ENCODE measurements at regions not wholly inside any gene's neighbourhood (a gene's known extent, or its start where the extent isn't known, plus 50 kb on each side); places are given as distances from the start of the nearest gene placed in this dataset.

GRCh38 chr5:158611581-158611980 lies 488.1 kb downstream of the EBF1 start:
- no peak for DNase-seq (ENCODE audit: low spot score)
- Histone ChIP-seq H3K36me3 (replicated peaks; ENCODE audit: insufficient read depth, low read depth) (no peaks in the 10 kb centered on the region), H4K20me1 (ENCODE audit: insufficient read depth, poor library complexity, severe bottlenecking) (no peaks in the 10 kb centered on the region), H3K27ac (no peak overlapping the region), H2AFZ (no peak overlapping the region), H3K79me2 (no peaks in the 10 kb centered on the region), H3K4me2 (no peak overlapping the region), H3K4me3 (no peak overlapping the region), H3K9me3 (ENCODE audit: low read depth) (no peaks in the 10 kb centered on the region), H3K27me3 (peaks cover 8% of the 10 kb centered on the region), H3K9me2 (replicated peaks; ENCODE audit: insufficient read depth) (no peaks in the 10 kb centered on the region), H3K4me1 (ENCODE audit: insufficient read depth) (no peaks in the 10 kb centered on the region)
- 82% methylated on average over 4 of the region's 4 CpGs for WGBS (ENCODE audit: low lambda C conversion rate, missing lambda C conversion rate)
- TF ChIP-seq CTCF (IDR thresholded peaks at IDR 0.05; ENCODE audit: poor library complexity) (no peak), EZH2phosphoT487 (IDR thresholded peaks at IDR 0.05; ENCODE audit: low read depth, severe bottlenecking, unreplicated experiment) (no peak), EZH2 (IDR thresholded peaks at IDR 0.05; ENCODE audit: borderline replicate concordance) (no peak)

GRCh38 chr5:158610051-158610415 lies 489.7 kb downstream of the EBF1 start:
- Histone ChIP-seq H3K4me2 (no peak overlapping the region), H3K27me3 (peaks cover 8% of the 10 kb centered on the region), H3K79me2 (no peaks in the 10 kb centered on the region), H3K9me2 (replicated peaks; ENCODE audit: insufficient read depth) (no peaks in the 10 kb centered on the region), H2AFZ (no peak overlapping the region), H3K9me3 (ENCODE audit: low read depth) (no peaks in the 10 kb centered on the region), H3K36me3 (replicated peaks; ENCODE audit: insufficient read depth, low read depth) (no peaks in the 10 kb centered on the region), H3K4me1 (ENCODE audit: insufficient read depth) (no peaks in the 10 kb centered on the region), H3K4me3 (no peak overlapping the region), H3K27ac (no peak overlapping the region), H4K20me1 (ENCODE audit: insufficient read depth, poor library complexity, severe bottlenecking) (no peaks in the 10 kb centered on the region)
- TF ChIP-seq EZH2 (IDR thresholded peaks at IDR 0.05; ENCODE audit: borderline replicate concordance) (no peak), CTCF (IDR thresholded peaks at IDR 0.05; ENCODE audit: poor library complexity) (no peak), EZH2phosphoT487 (IDR thresholded peaks at IDR 0.05; ENCODE audit: low read depth, severe bottlenecking, unreplicated experiment) (no peak)
- DNase-seq (ENCODE audit: low spot score): no peak
- 88% methylated on average over 2 of the region's 2 CpGs for WGBS (ENCODE audit: low lambda C conversion rate, missing lambda C conversion rate)

GRCh38 chr5:158609333-158610050 lies 490.2 kb downstream of the EBF1 start:
- H3K4me3 ChIP-seq: no peak overlapping the region
- H3K9me3 ChIP-seq (ENCODE audit: low read depth): no peaks in the 10 kb centered on the region
- no peaks in the 10 kb centered on the region for H3K4me1 ChIP-seq (ENCODE audit: insufficient read depth)
- no peaks in the 10 kb centered on the region for H3K36me3 ChIP-seq (replicated peaks; ENCODE audit: insufficient read depth, low read depth)
- H2AFZ ChIP-seq: no peak overlapping the region
- H4K20me1 ChIP-seq (ENCODE audit: insufficient read depth, poor library complexity, severe bottlenecking): no peaks in the 10 kb centered on the region
- no peak for TF ChIP-seq CTCF (IDR thresholded peaks at IDR 0.05; ENCODE audit: poor library complexity)
- no peak overlapping the region for H3K27ac ChIP-seq
- DNase-seq (ENCODE audit: low spot score): no peak
- peaks cover 8% of the 10 kb centered on the region for H3K27me3 ChIP-seq
- 62% methylated on average over 9 of the region's 9 CpGs for WGBS (ENCODE audit: low lambda C conversion rate, missing lambda C conversion rate)
- no peaks in the 10 kb centered on the region for H3K79me2 ChIP-seq
- H3K4me2 ChIP-seq: no peak overlapping the region
- H3K9me2 ChIP-seq (replicated peaks; ENCODE audit: insufficient read depth): no peaks in the 10 kb centered on the region

- no peak overlapping the region for H3K27ac ChIP-seq
- 87% methylated on average over 2 of the region's 2 CpGs for WGBS (ENCODE audit: low lambda C conversion rate, missing lambda C conversion rate)
- H3K9me2 ChIP-seq (replicated peaks; ENCODE audit: insufficient read depth): no peaks in the 10 kb centered on the region
- H2AFZ ChIP-seq: no peak overlapping the region
- no peak for DNase-seq (ENCODE audit: low spot score)
- peaks cover 8% of the 10 kb centered on the region for H3K27me3 ChIP-seq
- no peaks in the 10 kb centered on the region for H3K79me2 ChIP-seq
- H3K4me3 ChIP-seq: no peak overlapping the region
- no peaks in the 10 kb centered on the region for H3K36me3 ChIP-seq (replicated peaks; ENCODE audit: insufficient read depth, low read depth)
- H3K4me2 ChIP-seq: no peak overlapping the region
- H4K20me1 ChIP-seq (ENCODE audit: insufficient read depth, poor library complexity, severe bottlenecking): no peaks in the 10 kb centered on the region
- no peaks in the 10 kb centered on the region for H3K9me3 ChIP-seq (ENCODE audit: low read depth)
- H3K4me1 ChIP-seq (ENCODE audit: insufficient read depth): no peaks in the 10 kb centered on the region
- no peak for TF ChIP-seq CTCF (IDR thresholded peaks at IDR 0.05; ENCODE audit: poor library complexity)
These were observed 492.6 kb downstream of the EBF1 start for GRCh38 chr5:158607088-158607487.
